Astrocyte of the cerebellum (primary cell): ENCODE measurements at regions not wholly inside any gene's neighbourhood (a gene's known extent, or its start where the extent isn't known, plus 50 kb on each side); places are given as distances from the start of the nearest gene placed in this dataset.

Experiments used
- DNase-seq: peaks from one replicate; pipeline ENCODE4 v3.0.0-alpha.2; 2011; ENCODE audit warnings: low read depth
- H3K4me3 ChIP-seq: 2 replicates; pipeline ENCODE4 v1.5.1; 2011; ENCODE audit warnings: mild to moderate bottlenecking, low read depth, low read length, moderate library complexity
- CTCF ChIP-seq: IDR thresholded peaks from 2 replicates; pipeline ENCODE4 v1.5.1; 2012; ENCODE audit warnings: low read length, low read depth, moderate library complexity, mild to moderate bottlenecking; ENCODE audit errors: missing control alignments
- in situ Hi-C: cut with HindIII; loops from 2 replicates; pipeline ENCODE4 v1.10.0; 2017; ENCODE audit warnings: low sequenced_read_pairs

- no peak for DNase-seq
- in situ Hi-C loops = no loop called here
- H3K4me3 ChIP-seq = no peak overlapping the region
- TF ChIP-seq CTCF = no peak
Measured at GRCh38 chr1:79074975-79075374, 68.4 kb upstream of the ADGRL4 start.

DNA sequence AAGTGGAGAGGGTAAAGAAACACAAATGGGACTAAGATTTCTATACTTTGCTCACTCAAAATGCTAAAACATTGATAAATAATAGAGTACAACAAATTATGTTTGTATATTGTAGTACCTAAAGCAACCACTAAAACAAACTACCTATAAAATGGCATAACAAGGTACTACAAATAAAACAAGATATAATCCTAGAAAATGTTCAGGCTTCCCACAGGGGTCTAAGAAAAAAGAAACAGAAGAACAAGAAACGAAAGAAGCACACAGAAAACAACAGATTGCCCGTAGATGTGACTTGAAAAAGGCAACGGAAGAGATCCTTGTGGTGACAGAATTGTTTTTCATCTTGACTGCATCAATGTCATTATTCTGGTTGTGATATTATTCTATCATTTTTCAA lies 63.3 kb upstream of the ADGRL4 start:
- DNase-seq = no peak
- in situ Hi-C loops = no loop called here
- no peak for TF ChIP-seq CTCF
- no peak overlapping the region for H3K4me3 ChIP-seq

GRCh38 chr1:79059341-79059740 lies 52.8 kb upstream of the ADGRL4 start:
- DNase-seq = no peak
- TF ChIP-seq CTCF = no peak
- in situ Hi-C loops = no loop called here
- H3K4me3 ChIP-seq = no peak overlapping the region
